Endodermal cell (in vitro differentiated cells): ENCODE measurements at regions not wholly inside any gene's neighbourhood (a gene's known extent, or its start where the extent isn't known, plus 50 kb on each side); places are given as distances from the start of the nearest gene placed in this dataset.

Source experiments
- DNase-seq: peaks from one replicate; pipeline ENCODE4 v3.0.0-alpha.2; 2017
- H3K27ac ChIP-seq: 2 replicates; pipeline ENCODE4 v1.5.1; 2013; ENCODE audit warnings: mild to moderate bottlenecking, low read depth, low read length, moderate library complexity
- H3K27me3 ChIP-seq: 2 replicates; pipeline ENCODE4 v1.6.1; 2013; ENCODE audit warnings: mild to moderate bottlenecking, low read length, moderate library complexity; ENCODE audit not compliant: insufficient read depth, control insufficient read depth, poor library complexity, severe bottlenecking
- H3K36me3 ChIP-seq: 2 replicates; pipeline ENCODE4 v1.7.0; 2013; ENCODE audit warnings: mild to moderate bottlenecking, low read length, moderate library complexity; ENCODE audit not compliant: control insufficient read depth, insufficient read depth
- H3K4me1 ChIP-seq: one replicate; pipeline ENCODE4 v1.7.0; 2013; ENCODE audit warnings: low read length; ENCODE audit not compliant: control insufficient read depth, insufficient read depth
- H3K4me3 ChIP-seq: 2 replicates; pipeline ENCODE4 v1.5.1; 2013; ENCODE audit warnings: mild to moderate bottlenecking, low read length, moderate library complexity
- H3K9ac ChIP-seq: 2 replicates; pipeline ENCODE4 v1.6.1; 2013; ENCODE audit warnings: mild to moderate bottlenecking, low read length, moderate library complexity; ENCODE audit not compliant: poor library complexity, severe bottlenecking; ENCODE audit errors: extremely low read depth
- H3K9me3 ChIP-seq: 2 replicates; pipeline ENCODE4 v1.6.1; 2013; ENCODE audit warnings: mild to moderate bottlenecking, low read length, moderate library complexity; ENCODE audit not compliant: control insufficient read depth
- H3K27ac Mint-ChIP-seq: 2 replicates; pipeline ENCODE4 v1.8.0; 2020; ENCODE audit warnings: mixed read lengths
- H3K27me3 Mint-ChIP-seq: 2 replicates; pipeline ENCODE4 v1.8.0; 2021; ENCODE audit warnings: mild to moderate bottlenecking, mixed read lengths; ENCODE audit not compliant: insufficient read depth
- H3K36me3 Mint-ChIP-seq: 2 replicates; pipeline ENCODE4 v1.8.0; 2020; ENCODE audit warnings: low read depth, mixed read lengths
- H3K4me1 Mint-ChIP-seq: 2 replicates; pipeline ENCODE4 v1.8.0; 2020; ENCODE audit warnings: mixed read lengths
- H3K4me3 Mint-ChIP-seq: 2 replicates; pipeline ENCODE4 v1.8.0; 2020; ENCODE audit warnings: mild to moderate bottlenecking, moderate library complexity, mixed read lengths
- H3K9me3 Mint-ChIP-seq: 2 replicates; pipeline ENCODE4 v1.8.0; 2020; ENCODE audit warnings: mild to moderate bottlenecking, mixed read lengths
- WGBS, 2 experiments: methylation state at CpG; one replicate each; pipeline versions ENCODE4 v1.1.5 to v1.1.7; 2013; ENCODE audit warnings: missing lambda C conversion rate in 2 of 2, mixed read lengths in 1 of 2; ENCODE audit not compliant: insufficient coverage in 1 of 2, insufficient read length in 1 of 2; 5-methylcytosine and 5-hydroxymethylcytosine counted together
- TF ChIP-seq, protein P1 (sequence below): fragments of 200-600 bp; sonication (generic); conservative IDR thresholded peaks from 2 replicates; pipeline ENCODE4 v1.5.0; 2021; ENCODE audit warnings: antibody characterized with exemption, mild to moderate bottlenecking

DNA sequence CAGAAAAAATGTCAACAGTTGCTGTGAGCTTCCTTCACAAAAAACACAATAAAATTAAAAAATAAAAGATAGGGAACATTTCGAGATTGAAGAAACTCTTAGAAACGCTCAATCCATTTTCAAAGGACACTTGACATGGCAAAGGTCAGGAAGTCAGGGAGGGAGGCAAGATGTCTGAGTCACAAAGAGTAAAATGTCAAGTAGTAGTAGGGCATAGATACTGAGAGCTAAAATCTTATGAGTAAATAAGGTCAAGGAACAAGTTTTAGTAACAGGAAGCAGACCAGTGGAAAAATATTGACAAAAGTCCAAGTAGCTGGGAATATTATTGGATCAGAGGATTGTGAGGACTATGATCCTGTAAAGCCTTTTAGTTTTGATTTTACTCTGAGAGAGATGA lies 495.6 kb downstream of the TMX3 start:
- peak overlapping the region; percentile 13 for H3K9ac ChIP-seq
- TF ChIP-seq, protein P1, sequence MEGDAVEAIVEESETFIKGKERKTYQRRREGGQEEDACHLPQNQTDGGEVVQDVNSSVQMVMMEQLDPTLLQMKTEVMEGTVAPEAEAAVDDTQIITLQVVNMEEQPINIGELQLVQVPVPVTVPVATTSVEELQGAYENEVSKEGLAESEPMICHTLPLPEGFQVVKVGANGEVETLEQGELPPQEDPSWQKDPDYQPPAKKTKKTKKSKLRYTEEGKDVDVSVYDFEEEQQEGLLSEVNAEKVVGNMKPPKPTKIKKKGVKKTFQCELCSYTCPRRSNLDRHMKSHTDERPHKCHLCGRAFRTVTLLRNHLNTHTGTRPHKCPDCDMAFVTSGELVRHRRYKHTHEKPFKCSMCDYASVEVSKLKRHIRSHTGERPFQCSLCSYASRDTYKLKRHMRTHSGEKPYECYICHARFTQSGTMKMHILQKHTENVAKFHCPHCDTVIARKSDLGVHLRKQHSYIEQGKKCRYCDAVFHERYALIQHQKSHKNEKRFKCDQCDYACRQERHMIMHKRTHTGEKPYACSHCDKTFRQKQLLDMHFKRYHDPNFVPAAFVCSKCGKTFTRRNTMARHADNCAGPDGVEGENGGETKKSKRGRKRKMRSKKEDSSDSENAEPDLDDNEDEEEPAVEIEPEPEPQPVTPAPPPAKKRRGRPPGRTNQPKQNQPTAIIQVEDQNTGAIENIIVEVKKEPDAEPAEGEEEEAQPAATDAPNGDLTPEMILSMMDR, result no peak
- no peaks in the 10 kb centered on the region for H3K4me1 ChIP-seq
- no peaks in the 10 kb centered on the region for H3K27me3 Mint-ChIP-seq
- no peak overlapping the region for H3K27ac Mint-ChIP-seq
- no peak for DNase-seq
- H3K27ac ChIP-seq, result no peak overlapping the region
- no peaks in the 10 kb centered on the region for H3K4me1 Mint-ChIP-seq
- WGBS, 2 experiments, result 100% methylated on average over 2 of the region's 2 CpGs; no CpG with 5 or more reads in 1 of the 2 experiments
- no peaks in the 10 kb centered on the region for H3K9me3 Mint-ChIP-seq
- no peaks in the 10 kb centered on the region for H3K36me3 Mint-ChIP-seq
- no peak overlapping the region for H3K4me3 ChIP-seq
- H3K4me3 Mint-ChIP-seq, result no peak overlapping the region
- H3K27me3 ChIP-seq, result no peaks in the 10 kb centered on the region
- H3K36me3 ChIP-seq, result no peaks in the 10 kb centered on the region
- no peaks in the 10 kb centered on the region for H3K9me3 ChIP-seq

GRCh38 chr18:68215931-68216330 lies 499.0 kb downstream of the TMX3 start:
- no peaks in the 10 kb centered on the region for H3K36me3 Mint-ChIP-seq
- H3K27ac Mint-ChIP-seq, result no peak overlapping the region
- H3K9me3 Mint-ChIP-seq, result no peaks in the 10 kb centered on the region
- DNase-seq, result no peak
- no peaks in the 10 kb centered on the region for H3K9me3 ChIP-seq
- no peaks in the 10 kb centered on the region for H3K4me1 ChIP-seq
- H3K36me3 ChIP-seq, result no peaks in the 10 kb centered on the region
- TF ChIP-seq, protein P1, result no peak
- no peak overlapping the region for H3K27ac ChIP-seq
- H3K9ac ChIP-seq, result no peak overlapping the region
- no peak overlapping the region for H3K4me3 ChIP-seq
- H3K4me3 Mint-ChIP-seq, result no peak overlapping the region
- no peaks in the 10 kb centered on the region for H3K4me1 Mint-ChIP-seq
- WGBS, 2 experiments, result 83 to 97% methylated on average over 1 to 4 of the region's 4 CpGs
- no peaks in the 10 kb centered on the region for H3K27me3 ChIP-seq
- H3K27me3 Mint-ChIP-seq, result no peaks in the 10 kb centered on the region

- Histone ChIP-seq H3K27me3 (no peaks in the 10 kb centered on the region), H3K4me1 (no peaks in the 10 kb centered on the region), H3K9me3 (no peaks in the 10 kb centered on the region), H3K9ac (no peak overlapping the region), H3K27ac (no peak overlapping the region), H3K36me3 (no peaks in the 10 kb centered on the region), H3K4me3 (no peak overlapping the region)
- Mint-ChIP-seq H3K27me3 (no peaks in the 10 kb centered on the region), H3K4me3 (no peak overlapping the region), H3K36me3 (no peaks in the 10 kb centered on the region), H3K4me1 (peaks cover 5% of the 10 kb centered on the region), H3K27ac (no peak overlapping the region), H3K9me3 (no peaks in the 10 kb centered on the region)
- no peak for DNase-seq
- 80% methylated on average over 1 of the region's 5 CpGs; no CpG with 5 or more reads in 1 of the 2 experiments for WGBS, 2 experiments
- TF ChIP-seq, protein P1, result no peak
These were observed 528.9 kb downstream of the TMX3 start for GRCh38 chr18:68186039-68186438.
